ENCODE measurements at regions not wholly inside any gene's neighbourhood (a gene's known extent, or its start where the extent isn't known, plus 50 kb on each side); places are given as distances from the start of the nearest gene placed in this dataset.
"Not testable (repeated sequence)": the region's sequence is repeated elsewhere in the genome, so short reads cannot be mapped to it uniquely, and the experiment has no call there.

DNA sequence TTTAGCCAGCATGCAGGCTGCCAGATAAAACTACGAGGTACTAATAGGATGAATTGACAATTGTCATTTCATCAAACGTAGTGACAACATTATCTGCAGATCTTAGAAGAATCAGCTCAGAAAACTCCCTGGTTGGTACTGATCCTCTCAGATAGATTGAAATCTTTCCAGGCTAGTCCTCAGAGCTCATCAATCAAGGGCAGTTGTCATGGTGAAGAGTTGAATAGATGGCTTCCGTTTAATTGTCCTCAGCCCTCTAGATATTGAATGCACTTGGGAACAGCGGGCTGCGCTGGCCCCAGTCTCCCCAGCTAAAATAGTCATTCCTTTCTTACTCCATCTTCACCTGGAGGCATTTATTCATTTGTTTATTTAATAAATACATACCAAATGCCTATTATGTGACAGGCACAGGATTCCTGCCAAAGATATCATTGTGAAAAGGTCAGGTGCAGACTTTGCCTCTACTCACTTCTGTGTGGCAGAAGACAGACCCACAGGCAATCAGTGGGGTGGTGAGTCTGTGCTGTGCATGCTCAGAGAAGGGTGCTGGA is 1081.6 kb downstream of the TYW1 start:
- DNase-seq (ENCODE audit: low spot score) = no peak

DNA sequence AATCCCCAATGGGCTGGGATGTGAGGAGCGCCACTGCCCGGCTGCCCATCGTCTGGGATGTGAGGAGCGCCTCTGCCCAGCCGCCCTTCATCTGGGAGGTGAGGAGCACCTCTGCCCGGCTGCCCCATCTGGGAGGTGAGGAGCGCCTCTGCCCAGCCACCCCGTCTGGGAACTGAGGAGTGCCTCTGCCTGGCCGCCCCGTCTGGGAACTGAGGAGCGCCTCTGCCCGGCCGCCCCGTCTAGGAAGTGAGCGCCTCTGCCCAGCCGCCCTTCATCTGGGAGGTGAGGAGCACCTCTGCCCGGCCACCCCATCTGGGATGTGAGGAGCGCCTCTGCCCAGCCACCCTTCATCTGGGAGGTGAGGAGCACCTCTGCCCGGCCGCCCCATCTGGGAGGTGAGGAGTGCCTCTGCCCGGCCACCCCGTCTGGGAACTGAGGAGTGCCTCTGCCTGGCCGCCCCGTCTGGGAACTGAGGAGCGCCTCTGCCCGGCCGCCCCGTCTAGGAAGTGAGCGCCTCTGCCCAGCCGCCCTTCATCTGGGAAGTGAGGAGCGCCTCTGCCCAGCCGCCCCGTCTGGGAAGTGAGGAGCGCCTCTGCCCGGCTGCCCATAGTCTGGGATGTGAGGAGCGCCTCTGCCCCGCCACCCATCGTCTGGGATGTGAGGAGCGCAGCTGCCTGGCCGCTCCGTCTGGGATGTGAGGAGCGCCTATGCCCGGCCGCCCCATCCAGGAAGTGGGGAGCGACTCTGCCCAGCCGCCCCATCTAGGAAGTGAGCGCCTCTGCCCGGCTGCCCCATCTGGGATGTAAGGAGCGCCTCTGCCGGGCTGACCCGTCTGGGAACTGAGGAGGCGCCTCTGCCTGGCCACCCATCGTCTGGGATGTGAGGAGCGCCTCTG is 1085.7 kb downstream of the TYW1 start:
- DNase-seq (ENCODE audit: low spot score) = not testable (repeated sequence)

DNA sequence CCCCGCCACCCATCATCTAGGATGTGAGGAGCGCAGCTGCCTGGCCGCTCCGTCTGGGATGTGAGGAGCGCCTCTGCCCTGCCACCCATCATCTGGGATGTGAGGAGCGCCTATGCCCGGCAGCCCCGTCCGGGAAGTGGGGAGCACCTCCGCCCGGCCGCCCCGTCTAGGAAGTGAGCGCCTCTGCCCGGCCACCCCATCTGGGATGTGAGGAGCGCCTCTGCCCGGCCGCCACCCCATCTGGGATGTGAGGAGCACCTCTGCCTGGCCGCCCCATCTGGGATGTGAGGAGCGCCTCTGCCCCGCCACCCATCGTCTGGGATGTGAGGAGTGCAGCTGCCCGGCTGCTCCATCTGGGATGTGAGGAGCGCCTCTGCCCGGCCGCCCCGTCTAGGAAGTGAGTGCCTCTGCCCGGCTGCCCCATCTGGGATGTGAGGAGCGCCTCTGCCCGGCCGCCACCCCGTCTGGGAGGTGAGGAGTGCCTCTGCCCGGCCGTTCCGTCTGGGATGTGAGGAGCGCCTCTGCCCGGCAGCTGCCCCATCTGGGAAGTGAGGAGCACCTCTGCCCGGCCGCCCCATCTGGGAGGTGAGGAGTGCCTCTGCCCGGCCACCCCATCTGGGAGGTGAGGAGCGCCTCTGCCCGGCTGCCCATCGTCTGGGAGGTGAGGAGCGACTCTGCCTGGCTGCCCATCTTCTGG is 1086.5 kb downstream of the TYW1 start:
- not testable (repeated sequence) for DNase-seq (ENCODE audit: low spot score)

DNA sequence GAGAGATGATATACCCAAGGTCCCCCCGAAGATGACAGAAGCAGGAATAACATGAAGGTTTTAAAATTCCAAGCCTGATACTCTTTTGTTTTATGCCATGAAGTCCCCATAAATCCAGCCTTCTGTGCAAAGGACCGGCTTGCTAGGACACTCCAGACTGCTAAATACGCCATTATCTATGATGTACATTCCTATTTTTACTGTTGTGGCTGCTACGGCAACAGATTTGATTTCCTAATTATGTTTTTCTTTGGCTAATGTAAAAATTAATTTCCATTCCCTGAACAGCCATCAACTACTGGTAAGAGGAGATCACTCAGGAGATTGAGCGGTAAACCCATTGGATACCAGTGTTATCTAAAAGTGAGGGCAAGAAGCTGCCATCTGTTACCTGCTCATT is 1090.8 kb downstream of the TYW1 start:
- DNase-seq (ENCODE audit: low spot score) = no peak

DNA sequence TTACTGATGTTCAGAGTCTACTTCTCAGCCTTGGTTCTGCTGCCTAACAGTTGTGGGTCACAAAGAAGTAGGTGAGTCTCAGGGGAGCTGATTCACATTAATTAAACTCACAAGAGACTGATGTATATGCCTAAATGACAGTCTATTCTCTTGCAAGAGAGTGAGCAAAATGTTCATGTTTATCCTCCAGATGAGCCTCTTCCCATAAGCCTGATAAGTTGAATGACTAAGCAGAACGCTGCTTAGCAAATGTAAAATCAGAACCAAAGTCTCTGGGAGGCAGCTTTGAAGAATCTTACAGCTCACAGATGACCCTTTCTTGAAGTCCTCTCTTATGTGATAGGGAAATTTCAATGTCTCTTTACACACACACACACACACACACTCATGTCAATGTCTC is 1092.2 kb downstream of the TYW1 start:
- no peak for DNase-seq (ENCODE audit: low spot score)

- DNase-seq (ENCODE audit: low spot score) = not testable (repeated sequence)
These were observed 1093.6 kb downstream of the TYW1 start for GRCh38 chr7:68090256-68090655.

- no peak for DNase-seq (ENCODE audit: low spot score)
These were observed 1106.7 kb downstream of the TYW1 start for GRCh38 chr7:68103319-68103718.

DNA sequence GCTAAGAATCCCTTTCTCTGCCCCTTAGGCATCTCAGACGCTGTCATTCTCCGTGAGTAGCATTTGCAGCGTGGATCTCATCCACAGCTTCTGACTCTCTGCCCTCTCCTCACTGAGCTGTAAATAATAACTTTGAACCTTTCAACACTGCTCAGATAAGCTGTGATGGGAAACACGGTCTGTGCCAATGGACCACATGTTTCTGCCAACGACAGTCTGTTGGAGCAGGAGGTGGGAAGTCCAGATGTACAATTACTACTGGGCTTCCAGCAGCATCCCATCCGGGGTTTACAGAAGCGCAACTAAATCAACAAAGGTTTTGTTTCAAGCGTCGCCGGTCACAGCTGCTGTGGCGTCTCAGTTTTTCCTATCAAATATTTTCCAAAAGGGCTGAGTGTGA is 1110.6 kb downstream of the TYW1 start:
- DNase-seq (ENCODE audit: low spot score) = no peak

GRCh38 chr7:68107968-68108367 is 1111.3 kb downstream of the TYW1 start:
- DNase-seq (ENCODE audit: low spot score) = no peak

DNA sequence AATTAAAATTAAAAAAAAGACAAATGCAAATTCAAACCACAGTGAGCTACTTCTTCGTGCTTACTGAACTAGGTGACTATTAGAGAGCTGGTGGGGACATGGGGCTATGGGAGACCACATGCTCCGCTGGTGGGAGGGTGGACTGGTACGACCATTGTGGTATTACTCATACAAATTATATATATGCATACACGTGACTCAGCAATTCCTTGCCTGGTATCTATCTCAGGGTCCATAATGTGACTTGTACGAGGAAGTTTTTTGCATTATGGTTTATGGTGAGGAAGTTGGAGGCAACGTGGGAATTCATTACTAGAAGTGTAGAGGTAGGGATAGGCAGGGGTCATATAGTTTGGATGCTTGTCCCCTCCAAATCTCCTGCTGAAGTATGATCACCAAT is 1112.7 kb downstream of the TYW1 start:
- DNase-seq (ENCODE audit: low spot score) = no peak

- DNase-seq (ENCODE audit: low spot score) = no peak
These were observed 1122.8 kb downstream of the TYW1 start for GRCh38 chr7:68119411-68119810.

DNA sequence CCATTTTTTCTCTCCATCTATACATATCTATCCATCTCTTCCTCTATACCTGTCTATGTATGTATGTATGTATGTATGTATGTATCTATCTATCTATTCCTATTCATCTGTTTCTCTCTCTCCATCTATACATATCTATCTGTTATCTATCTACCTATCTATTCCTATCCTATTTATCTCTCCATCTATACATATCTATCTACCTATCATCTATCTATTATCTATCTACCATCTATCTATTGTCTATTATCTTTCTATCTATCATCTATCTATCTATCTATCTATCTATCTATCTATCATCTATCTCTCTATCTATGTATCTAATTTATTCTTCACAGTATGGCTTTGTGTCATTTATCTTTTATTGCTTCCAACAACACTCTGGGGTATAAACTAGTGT is 1124.4 kb downstream of the TYW1 start:
- no peak for DNase-seq (ENCODE audit: low spot score)

DNA sequence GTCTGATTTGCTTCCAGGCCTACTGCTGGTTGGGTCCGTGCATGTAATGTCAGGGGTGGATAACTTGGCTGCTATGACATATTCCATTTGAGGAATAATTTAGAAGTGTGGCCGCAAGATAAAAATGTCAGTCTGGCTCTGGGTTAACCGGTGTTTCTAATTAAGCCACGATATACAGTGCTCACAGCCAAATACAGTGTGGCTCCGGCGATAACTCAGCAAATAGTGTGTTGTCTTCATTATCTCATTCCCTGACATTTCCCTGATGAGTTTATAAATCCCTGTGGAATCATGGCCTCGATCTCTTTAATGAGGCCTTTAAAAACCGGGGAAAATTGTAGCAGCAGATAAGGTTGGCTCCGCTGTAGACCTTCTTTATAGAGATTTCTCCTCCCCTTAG is 1125.0 kb downstream of the TYW1 start:
- DNase-seq (ENCODE audit: low spot score) = no peak

DNA sequence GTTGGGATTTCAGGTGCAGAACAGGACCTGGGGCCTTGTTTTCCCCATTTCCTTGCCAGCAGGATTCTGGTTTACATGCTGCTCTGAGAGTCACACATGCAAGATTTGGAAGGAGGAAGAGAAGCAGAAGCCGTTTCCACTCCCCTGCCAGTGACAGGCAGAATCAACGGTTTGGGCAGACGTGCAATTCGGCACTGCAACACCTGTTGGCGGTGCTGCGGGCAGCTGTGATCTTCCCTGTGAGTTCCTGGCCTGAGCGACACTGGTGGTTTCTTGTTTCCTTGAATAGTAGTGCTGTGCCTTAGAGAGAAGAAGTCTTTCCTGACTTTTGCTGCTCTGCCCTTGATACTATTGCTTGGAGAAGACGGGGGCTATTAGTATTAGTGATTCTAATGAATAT is 1126.2 kb downstream of the TYW1 start:
- no peak for DNase-seq (ENCODE audit: low spot score)

DNA sequence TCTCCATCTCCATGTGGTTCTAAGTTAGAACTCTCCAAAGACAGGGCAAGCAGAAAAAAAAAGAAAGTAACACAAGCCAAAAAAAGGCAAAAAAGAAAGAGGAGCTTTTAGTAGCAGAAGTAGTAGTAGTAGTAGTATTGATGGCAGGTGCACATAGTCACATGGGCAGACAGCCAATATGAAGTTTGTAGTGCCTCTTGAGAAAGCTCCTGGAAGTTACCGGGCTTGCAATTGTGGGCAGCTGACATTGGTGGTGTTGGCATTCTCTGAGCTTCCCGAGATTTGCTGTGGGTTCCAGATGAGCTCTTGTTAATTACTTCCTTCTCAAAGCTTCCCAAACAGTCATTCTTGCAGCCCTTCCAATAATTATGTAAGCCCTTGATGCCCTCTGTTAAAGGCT is 1128.5 kb downstream of the TYW1 start:
- no peak for DNase-seq (ENCODE audit: low spot score)

DNA sequence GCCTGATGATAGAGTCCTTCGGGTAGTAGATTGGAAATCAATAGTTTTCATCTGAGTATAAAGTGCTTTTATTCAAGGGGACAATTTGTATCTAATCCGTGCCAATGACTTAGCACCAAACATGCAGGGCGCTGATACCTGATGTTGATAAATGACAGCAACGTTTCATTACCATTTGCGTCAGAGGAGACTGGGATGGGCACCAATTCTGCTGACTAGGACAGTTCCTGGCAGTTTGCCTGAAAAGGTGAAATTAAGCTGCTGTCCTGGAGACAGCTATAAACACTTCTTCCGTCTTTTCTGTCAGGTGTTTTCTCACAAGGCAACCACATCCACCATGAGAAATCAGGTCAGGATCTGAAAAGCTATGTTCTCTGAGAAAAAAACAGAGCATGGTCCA is 1136.4 kb downstream of the TYW1 start:
- no peak for DNase-seq (ENCODE audit: low spot score)

DNA sequence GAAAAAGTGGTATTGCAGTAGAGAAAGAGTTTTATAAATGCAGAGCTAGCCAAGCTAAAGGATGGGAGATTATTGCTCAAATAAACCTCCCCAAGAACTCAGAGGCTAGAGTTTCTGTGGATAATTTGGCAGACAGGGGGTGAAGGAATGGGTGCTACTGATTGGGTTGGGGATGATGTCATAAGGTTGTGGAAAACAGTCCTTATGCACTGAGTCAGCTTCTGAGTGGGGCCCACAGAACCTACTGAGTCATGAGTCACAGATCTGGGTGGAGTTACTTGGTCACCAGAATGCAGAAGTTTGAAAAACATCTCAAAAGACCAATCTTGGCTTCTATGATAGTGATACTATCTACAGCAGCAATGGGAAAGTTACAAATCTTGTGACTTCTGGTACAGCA is 1146.7 kb downstream of the TYW1 start:
- no peak for DNase-seq (ENCODE audit: low spot score)

GRCh38 chr7:68146983-68147382 is 1150.3 kb downstream of the TYW1 start:
- no peak for DNase-seq (ENCODE audit: low spot score)

GRCh38 chr7:68147614-68148238 is 1151.1 kb downstream of the TYW1 start:
- DNase-seq (ENCODE audit: low spot score) = no peak

GRCh38 chr7:68148440-68148839 is 1151.8 kb downstream of the TYW1 start:
- no peak for DNase-seq (ENCODE audit: low spot score)

GRCh38 chr7:68152205-68152604 is 1155.6 kb downstream of the TYW1 start:
- no peak for DNase-seq (ENCODE audit: low spot score)

- no peak for DNase-seq (ENCODE audit: low spot score)
These were observed 1159.0 kb downstream of the TYW1 start for GRCh38 chr7:68155676-68156075.

All from ureter (tissue), 1 donor.